H1 (cell line): ENCODE measurements at regions not wholly inside any gene's neighbourhood (a gene's known extent, or its start where the extent isn't known, plus 50 kb on each side); places are given as distances from the start of the nearest gene placed in this dataset.

ENCODE experiments used
- CTCF ChIA-PET: fragments of 300-600 bp; sonication (Branson Sonifier 250); formaldehyde crosslinking; loops from one replicate; lab custom pipeline; 2021; ENCODE audit not compliant: partially characterized antibody; lab: Charles Lee
- POLR2A ChIA-PET: fragments of 300-600 bp; sonication (Branson Sonifier 250); formaldehyde crosslinking; loops from one replicate; lab custom pipeline; 2021; ENCODE audit warnings: inconsistent platforms; ENCODE audit not compliant: partially characterized antibody; lab: Charles Lee
- DNase-seq, 2 experiments: peaks; one replicate each; pipeline versions ENCODE4 v3.0.0 to v3.0.0-alpha.2; 2010 to 2022; ENCODE audit warnings: low spot score in 2 of 2, low read depth in 1 of 2, mixed read lengths in 1 of 2
- FAIRE-seq: peaks from 2 replicates; lab custom pipeline; 2011; peaks lifted over from hg19 to GRCh38; lab: Jason Lieb, UNC
- H2AFZ ChIP-seq: 2 replicates; pipeline ENCODE4 v1.8.1; 2012; ENCODE audit warnings: low read length, inconsistent platforms
- H2AK5ac ChIP-seq: 2 replicates; pipeline ENCODE4 v1.6.1; 2013; ENCODE audit warnings: low read depth, low read length
- H2BK120ac ChIP-seq: replicated peaks from 2 replicates; pipeline ENCODE3; 2013; ENCODE audit warnings: low read depth, low read length, inconsistent platforms
- H2BK12ac ChIP-seq: 2 replicates; pipeline ENCODE4 v1.6.1; 2013; ENCODE audit warnings: low read depth, low read length
- H2BK15ac ChIP-seq: 2 replicates; pipeline ENCODE4 v1.6.1; 2013; ENCODE audit warnings: low read length
- H2BK20ac ChIP-seq: 2 replicates; pipeline ENCODE4 v1.6.1; 2013; ENCODE audit warnings: low read length
- H2BK5ac ChIP-seq: 2 replicates; pipeline ENCODE4 v1.6.1; 2013; ENCODE audit warnings: low read depth, low read length
- H3K14ac ChIP-seq: 2 replicates; pipeline ENCODE4 v1.6.1; 2013; ENCODE audit warnings: inconsistent platforms; ENCODE audit not compliant: insufficient read length
- H3K18ac ChIP-seq: 2 replicates; pipeline ENCODE4 v1.6.1; 2013; ENCODE audit warnings: low read length; ENCODE audit errors: extremely low read depth
- H3K23ac ChIP-seq: 2 replicates; pipeline ENCODE4 v1.6.1; 2013; ENCODE audit warnings: inconsistent platforms; ENCODE audit not compliant: insufficient read length
- H3K23me2 ChIP-seq: 2 replicates; pipeline ENCODE4 v1.6.1; 2013; ENCODE audit warnings: low read depth, low read length
- H3K27ac ChIP-seq: 2 replicates; pipeline ENCODE4 v1.6.1; 2011; ENCODE audit warnings: low read depth, low read length, inconsistent platforms
- H3K27me3 ChIP-seq, 4 experiments: replicated peaks in 1 of 4; 1 replicate in 1 of 4; 2 replicates in 3 of 4; pipeline versions ENCODE4 v1.6.1 to v1.8.1; 2011 to 2013; ENCODE audit warnings: low read length in 3 of 4, mild to moderate bottlenecking in 3 of 4, inconsistent platforms in 2 of 4, mixed read lengths in 2 of 4, moderate library complexity in 1 of 4; ENCODE audit not compliant: control insufficient read depth in 3 of 4, insufficient read depth in 3 of 4; ENCODE audit errors: extremely low read depth in 1 of 4
- H3K36me3 ChIP-seq, 4 experiments: 2 replicates each; pipeline versions ENCODE4 v1.6.1 to v1.8.1; 2011 to 2013; ENCODE audit warnings: mild to moderate bottlenecking in 4 of 4, low read length in 3 of 4, moderate library complexity in 2 of 4, control low read depth in 1 of 4, inconsistent platforms in 1 of 4; ENCODE audit not compliant: insufficient read depth in 4 of 4, control insufficient read depth in 2 of 4
- H3K4ac ChIP-seq: replicated peaks from 2 replicates; pipeline ENCODE3; 2013; ENCODE audit warnings: low read length, low read depth, mixed read lengths, inconsistent platforms; ENCODE audit not compliant: insufficient read length
- H3K4me1 ChIP-seq, 4 experiments: replicated peaks in 1 of 4; 1 replicate in 1 of 4; 2 replicates in 3 of 4; pipeline versions ENCODE4 v1.6.1 to v1.8.1; 2011 to 2013; ENCODE audit warnings: low read length in 3 of 4, inconsistent platforms in 2 of 4, mixed read lengths in 1 of 4; ENCODE audit not compliant: insufficient read depth in 4 of 4, control insufficient read depth in 3 of 4
- H3K4me2 ChIP-seq, 2 experiments: 2 replicates each; pipeline versions ENCODE4 v1.6.1 to v1.8.1; 2011 to 2013; ENCODE audit warnings: low read depth in 2 of 2, low read length in 2 of 2, control low read depth in 1 of 2, inconsistent platforms in 1 of 2, mild to moderate bottlenecking in 1 of 2; ENCODE audit not compliant: insufficient read depth in 1 of 2
- H3K4me3 ChIP-seq, 4 experiments: fragments of 200-600, 300-600 bp in 1 of 4; sonication (generic), shearing (Covaris generic), sonication (Bioruptor Twin) in 1 of 4; 2 replicates each; pipeline versions ENCODE4 v1.5.1 to v1.8.1; 2011 to 2016; ENCODE audit warnings: low read length in 4 of 4, low read depth in 3 of 4, control low read depth in 2 of 4, inconsistent platforms in 2 of 4, mild to moderate bottlenecking in 2 of 4, mixed read lengths in 1 of 4, moderate library complexity in 1 of 4; ENCODE audit not compliant: insufficient read depth in 2 of 4; ENCODE audit errors: extremely low read depth in 1 of 4
- H3K56ac ChIP-seq: replicated peaks from 2 replicates; pipeline ENCODE3; 2013; ENCODE audit warnings: low read depth, mild to moderate bottlenecking, mixed read lengths, low read length, inconsistent platforms; ENCODE audit not compliant: insufficient read length
- H3K79me1 ChIP-seq: 2 replicates; pipeline ENCODE4 v1.6.1; 2013; ENCODE audit warnings: low read depth, low read length, control low read depth
- H3K79me2 ChIP-seq, 2 experiments: 2 replicates each; pipeline versions ENCODE4 v1.6.1 to v1.8.1; 2012 to 2013; ENCODE audit warnings: low read length in 2 of 2, mild to moderate bottlenecking in 2 of 2, inconsistent platforms in 1 of 2; ENCODE audit not compliant: insufficient read depth in 2 of 2, control insufficient read depth in 1 of 2
- H3K9ac ChIP-seq, 4 experiments: replicated peaks in 1 of 4; 1 replicate in 1 of 4; 2 replicates in 3 of 4; pipeline versions ENCODE4 v1.6.1 to v1.8.1; 2011 to 2013; ENCODE audit warnings: low read depth in 3 of 4, low read length in 3 of 4, control low read depth in 2 of 4, mild to moderate bottlenecking in 2 of 4, moderate library complexity in 2 of 4, inconsistent platforms in 1 of 4; ENCODE audit errors: extremely low read depth in 1 of 4
- H3K9me3 ChIP-seq, 2 experiments: 2 replicates each; pipeline versions ENCODE4 v1.6.1 to v1.8.1; 2012 to 2013; ENCODE audit warnings: mild to moderate bottlenecking in 2 of 2, moderate library complexity in 2 of 2, control low read depth in 1 of 2, inconsistent platforms in 1 of 2, low read depth in 1 of 2, low read length in 1 of 2, mixed read lengths in 1 of 2; ENCODE audit not compliant: insufficient read depth in 2 of 2
- H4K20me1 ChIP-seq, 2 experiments: replicated peaks in 1 of 2; 2 replicates each; pipeline versions ENCODE3 to v1.8.1; 2011 to 2013; ENCODE audit warnings: inconsistent platforms in 2 of 2, low read length in 2 of 2, mild to moderate bottlenecking in 1 of 2; ENCODE audit not compliant: insufficient read depth in 2 of 2, control insufficient read depth in 1 of 2
- H4K5ac ChIP-seq: 2 replicates; pipeline ENCODE4 v1.6.1; 2013; ENCODE audit warnings: low read length, low read depth, mixed read lengths, inconsistent platforms; ENCODE audit not compliant: insufficient read length
- H4K8ac ChIP-seq: 2 replicates; pipeline ENCODE4 v1.8.0; 2013; ENCODE audit warnings: mild to moderate bottlenecking, moderate library complexity, low read length, inconsistent platforms; ENCODE audit not compliant: insufficient read depth; ENCODE audit errors: extremely low read depth
- H4K91ac ChIP-seq: replicated peaks from 2 replicates; pipeline ENCODE3; 2013; ENCODE audit warnings: low read length, mixed read lengths, inconsistent platforms; ENCODE audit not compliant: insufficient read length
- ATF3 ChIP-seq: IDR thresholded peaks from 2 replicates; pipeline ENCODE4 v1.6.1; 2011; ENCODE audit warnings: low read depth, mild to moderate bottlenecking, low read length; ENCODE audit not compliant: insufficient read depth
- BACH1 ChIP-seq: IDR thresholded peaks from 2 replicates; pipeline ENCODE4 v1.6.1; 2012; ENCODE audit warnings: low read length, improper control_type of control experiment
- CTBP2 ChIP-seq: IDR thresholded peaks from 2 replicates; pipeline ENCODE4 v1.7.0; 2011; ENCODE audit warnings: borderline replicate concordance, mild to moderate bottlenecking, moderate library complexity, mixed read lengths, low read length; ENCODE audit not compliant: insufficient read depth, insufficient read length
- EZH2 ChIP-seq: fragments of 200-600 bp; sonication (generic); IDR thresholded peaks from 2 replicates; pipeline ENCODE4 v1.7.1; 2012; ENCODE audit warnings: low read depth, mild to moderate bottlenecking, moderate library complexity, low read length, inconsistent platforms; ENCODE audit not compliant: severe bottlenecking
- FOSL1 ChIP-seq: IDR thresholded peaks from 2 replicates; pipeline ENCODE4 v1.6.1; 2011; ENCODE audit warnings: mild to moderate bottlenecking, low read depth, low read length, moderate library complexity; ENCODE audit not compliant: insufficient read depth
- GABPA ChIP-seq: IDR thresholded peaks from 2 replicates; pipeline ENCODE4 v1.6.1; 2011; ENCODE audit warnings: mild to moderate bottlenecking, low read length, moderate library complexity, borderline replicate concordance; ENCODE audit not compliant: insufficient read depth
- JUN ChIP-seq: IDR thresholded peaks from 2 replicates; pipeline ENCODE4 v1.6.1; 2011; ENCODE audit warnings: low read depth, mild to moderate bottlenecking, improper control_type of control experiment, low read length
- MAFK ChIP-seq: IDR thresholded peaks from 2 replicates; pipeline ENCODE4 v1.6.1; 2012; ENCODE audit warnings: low read depth, mild to moderate bottlenecking, improper control_type of control experiment, low read length
- RAD21 ChIP-seq, 2 experiments: IDR thresholded peaks in 1 of 2; conservative IDR thresholded peaks in 1 of 2; 2 replicates each; pipeline ENCODE4 v1.6.1; 2011; ENCODE audit warnings: low read depth in 2 of 2, low read length in 2 of 2, improper control_type of control experiment in 1 of 2, inconsistent platforms in 1 of 2, mild to moderate bottlenecking in 1 of 2, moderate library complexity in 1 of 2
- RFX5 ChIP-seq: IDR thresholded peaks from 2 replicates; pipeline ENCODE4 v1.6.1; 2011; ENCODE audit warnings: low read depth, low read length, improper control_type of control experiment, borderline replicate concordance
- RNF2 ChIP-seq: fragments of 200-900, 300-1000 bp; sonication (generic); IDR thresholded peaks from 2 replicates; pipeline ENCODE4 v1.7.1; 2016; ENCODE audit warnings: borderline replicate concordance, low read depth, mild to moderate bottlenecking, antibody characterized with exemption, low read length; ENCODE audit not compliant: poor library complexity, severe bottlenecking; ENCODE audit errors: missing control alignments
- TBP ChIP-seq: IDR thresholded peaks from 2 replicates; pipeline ENCODE4 v1.6.1; 2011; ENCODE audit warnings: low read depth, low read length, improper control_type of control experiment
- TCF12 ChIP-seq: IDR thresholded peaks from 2 replicates; pipeline ENCODE4 v1.6.1; 2011; ENCODE audit warnings: low read depth, mild to moderate bottlenecking, low read length
- WGBS, 2 experiments: shearing (Covaris generic) in 1 of 2; methylation state at CpG; one replicate each; pipeline versions ENCODE4 v1.1.6 to v1.1.7; 2013 to 2015; ENCODE audit warnings: low lambda C conversion rate in 2 of 2, mixed read lengths in 2 of 2, inconsistent platforms in 1 of 2, low coverage in 1 of 2, missing lambda C conversion rate in 1 of 2; ENCODE audit not compliant: insufficient replicate concordance in 2 of 2, insufficient coverage in 1 of 2, insufficient read length in 1 of 2; ENCODE audit errors: extremely low coverage in 1 of 2, missing lambda C conversion rate in 1 of 2; 5-methylcytosine and 5-hydroxymethylcytosine counted together

- no peak overlapping the region for H3K14ac ChIP-seq
- no peaks in the 10 kb centered on the region for H3K9me3 ChIP-seq
- no peak overlapping the region for H4K91ac ChIP-seq
- 92% methylated on average over 4 of the region's 4 CpGs; no CpG with 5 or more reads in 1 of the 2 experiments for WGBS, 2 experiments
- no peaks in the 10 kb centered on the region for H4K20me1 ChIP-seq
- H3K4ac ChIP-seq = no peak overlapping the region
- H3K4me1 ChIP-seq = no peaks in the 10 kb centered on the region
- no peak overlapping the region for H3K23ac ChIP-seq
- H3K27me3 ChIP-seq = no peaks in the 10 kb centered on the region
- H3K9ac ChIP-seq = no peak overlapping the region
- ChIA-PET CTCF (interaction anchor here (3.8 kb wide), 1 partner anchor 35 kb away, joined by 17 read pairs; no protein-coding TSS in a partner anchor), POLR2A (no interaction called here)
- no peak overlapping the region for H4K5ac ChIP-seq
- FAIRE-seq (no peak), DNase-seq (no peak)
- H3K4me2 ChIP-seq = no peak overlapping the region
- H2AFZ ChIP-seq = no peak overlapping the region
- no peaks in the 10 kb centered on the region for H3K79me2 ChIP-seq
- H2AK5ac ChIP-seq = no peak overlapping the region
- no peaks in the 10 kb centered on the region for H3K36me3 ChIP-seq
- H4K8ac ChIP-seq = no peak overlapping the region
- H2BK12ac ChIP-seq = no peak overlapping the region
- no peak overlapping the region for H3K56ac ChIP-seq
- no peak overlapping the region for H2BK15ac ChIP-seq
- no peak overlapping the region for H2BK5ac ChIP-seq
- no peak overlapping the region for H3K4me3 ChIP-seq
- H2BK20ac ChIP-seq = no peak overlapping the region
- no peak overlapping the region for H3K18ac ChIP-seq
- no peaks in the 10 kb centered on the region for H3K23me2 ChIP-seq
- no peak overlapping the region for H2BK120ac ChIP-seq
- H3K27ac ChIP-seq = no peak overlapping the region
- H3K79me1 ChIP-seq = no peaks in the 10 kb centered on the region
- TF ChIP-seq CTBP2 (no peak), RAD21 (IDR thresholded peaks at IDR 0.05 in 1 of 2, conservative IDR thresholded peaks at IDR 0.05 in 1 of 2; ENCODE audit: low read depth in 2 of 2, low read length in 2 of 2) (no peak), EZH2 (no peak), ATF3 (no peak), TBP (no peak), BACH1 (no peak), GABPA (no peak), TCF12 (no peak), MAFK (no peak), JUN (no peak), FOSL1 (no peak), RNF2 (no peak), RFX5 (no peak)
Observed at GRCh38 chr3:81336470-81336869, 425.0 kb downstream of the GBE1 start.
